DMS53 (cell line): ENCODE measurements at regions not wholly inside any gene's neighbourhood (a gene's known extent, or its start where the extent isn't known, plus 50 kb on each side); places are given as distances from the start of the nearest gene placed in this dataset.

Experiments
- DNase-seq: peaks from one replicate; lab custom pipeline; 2025; lab: John Stamatoyannopoulos, UW

- DNase-seq, result peak; percentile 31
Measured at GRCh38 chr17:77885678-77886386, 72.7 kb upstream of the TNRC6C start.

GRCh38 chr17:77886387-77886728 is 72.1 kb upstream of the TNRC6C start:
- DNase-seq, result peak; percentile 31

- DNase-seq, result no peak
Measured at GRCh38 chr17:77887110-77887463, 71.4 kb upstream of the TNRC6C start.

GRCh38 chr17:77887464-77888241 is 70.8 kb upstream of the TNRC6C start:
- DNase-seq, result peak; percentile 30

GRCh38 chr17:77888242-77889134 is 70.0 kb upstream of the TNRC6C start:
- DNase-seq, result no peak

GRCh38 chr17:77889135-77889505 is 69.4 kb upstream of the TNRC6C start:
- DNase-seq, result no peak

DNA sequence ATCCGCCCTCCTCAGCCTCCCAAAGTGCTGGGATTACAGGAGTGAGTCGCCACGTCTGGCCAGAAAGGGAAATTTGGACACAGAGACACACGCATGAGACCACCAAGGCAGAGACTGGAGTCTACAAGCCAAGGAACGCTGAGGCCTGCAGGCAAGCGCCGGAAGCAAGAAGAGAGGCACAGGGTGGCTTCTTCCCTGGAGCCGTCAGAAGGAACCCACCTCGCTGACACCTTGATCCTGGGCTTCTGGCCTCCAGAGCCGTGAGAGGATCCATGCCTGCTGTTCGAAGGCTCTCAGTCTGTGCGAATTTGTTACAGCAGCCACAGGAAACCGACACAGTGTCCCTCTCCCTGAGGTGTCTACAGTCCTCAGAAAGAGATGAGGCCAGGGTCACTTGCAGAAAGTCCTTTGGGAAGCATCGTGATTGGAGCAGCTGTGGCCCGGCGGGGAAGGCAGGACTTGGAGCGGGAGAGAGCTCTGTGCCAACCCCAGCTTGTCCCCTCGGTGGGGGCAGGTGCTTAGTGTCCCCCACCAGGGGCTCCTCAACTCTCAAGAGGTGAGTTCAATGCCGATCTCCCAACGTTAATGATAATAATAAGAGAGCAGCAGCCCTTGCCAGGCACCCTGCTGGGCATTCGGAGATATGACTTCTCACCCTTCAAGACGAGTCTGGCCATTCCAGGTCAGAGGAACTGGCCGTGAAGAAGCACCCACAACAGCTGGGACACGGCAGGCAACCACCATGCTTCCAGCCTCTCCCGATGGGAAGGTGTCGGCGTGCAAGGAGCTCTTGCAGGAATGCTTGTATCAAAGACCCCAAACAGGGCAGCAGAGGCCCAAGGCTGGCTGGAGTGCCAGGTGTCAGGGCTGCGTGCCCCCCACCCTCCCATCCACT is 68.4 kb upstream of the TNRC6C start:
- no peak for DNase-seq

GRCh38 chr17:77890771-77891170 is 67.7 kb upstream of the TNRC6C start:
- no peak for DNase-seq

GRCh38 chr17:77891602-77892001 is 66.9 kb upstream of the TNRC6C start:
- DNase-seq, result no peak

- no peak for DNase-seq
Measured at GRCh38 chr17:77892031-77892430, 66.5 kb upstream of the TNRC6C start.

GRCh38 chr17:77892469-77893143 is 65.9 kb upstream of the TNRC6C start:
- no peak for DNase-seq

DNA sequence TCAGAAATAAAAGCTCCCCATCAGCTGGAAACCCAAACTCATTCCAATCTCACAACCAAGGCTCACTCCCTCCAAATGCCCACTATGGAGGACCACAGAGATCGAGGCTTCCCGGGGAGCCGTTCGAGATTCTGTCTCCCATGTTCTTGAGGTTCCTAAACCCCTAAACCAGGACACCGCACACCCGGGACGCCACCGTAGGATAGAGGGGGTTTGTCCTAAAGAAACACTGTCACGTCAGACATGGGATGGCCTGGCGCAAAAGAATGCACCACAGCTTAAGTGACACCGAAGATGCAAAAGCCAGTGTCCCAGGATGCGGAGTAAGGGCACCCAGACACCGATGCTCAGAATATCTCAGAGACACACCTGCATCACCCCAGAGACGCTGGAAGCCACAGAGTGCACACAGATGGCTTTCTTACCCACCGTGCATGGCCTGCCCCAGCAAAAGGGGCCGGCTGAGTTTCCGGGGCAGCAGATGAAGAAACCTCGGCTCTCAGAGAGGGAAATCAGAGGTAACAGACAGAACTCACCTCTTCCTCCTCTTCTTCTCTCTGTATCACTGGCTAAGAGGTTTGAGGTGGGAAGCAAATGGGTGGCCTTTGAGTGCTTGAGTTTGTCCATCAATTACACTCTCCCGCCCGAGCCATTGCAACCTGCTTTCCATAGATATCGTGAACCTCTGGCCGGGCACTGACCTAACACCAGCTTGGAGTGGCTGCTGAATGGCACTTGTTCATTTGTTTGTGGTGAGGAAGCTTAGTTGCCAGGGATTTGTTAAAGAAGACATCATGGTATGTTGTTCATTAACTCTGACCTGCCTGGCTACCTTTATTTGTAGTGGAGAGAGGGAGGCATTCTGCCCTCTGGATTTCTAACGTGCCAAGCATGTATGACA is 65.1 kb upstream of the TNRC6C start:
- no peak for DNase-seq

GRCh38 chr17:77894126-77894956 is 64.2 kb upstream of the TNRC6C start:
- no peak for DNase-seq

DNA sequence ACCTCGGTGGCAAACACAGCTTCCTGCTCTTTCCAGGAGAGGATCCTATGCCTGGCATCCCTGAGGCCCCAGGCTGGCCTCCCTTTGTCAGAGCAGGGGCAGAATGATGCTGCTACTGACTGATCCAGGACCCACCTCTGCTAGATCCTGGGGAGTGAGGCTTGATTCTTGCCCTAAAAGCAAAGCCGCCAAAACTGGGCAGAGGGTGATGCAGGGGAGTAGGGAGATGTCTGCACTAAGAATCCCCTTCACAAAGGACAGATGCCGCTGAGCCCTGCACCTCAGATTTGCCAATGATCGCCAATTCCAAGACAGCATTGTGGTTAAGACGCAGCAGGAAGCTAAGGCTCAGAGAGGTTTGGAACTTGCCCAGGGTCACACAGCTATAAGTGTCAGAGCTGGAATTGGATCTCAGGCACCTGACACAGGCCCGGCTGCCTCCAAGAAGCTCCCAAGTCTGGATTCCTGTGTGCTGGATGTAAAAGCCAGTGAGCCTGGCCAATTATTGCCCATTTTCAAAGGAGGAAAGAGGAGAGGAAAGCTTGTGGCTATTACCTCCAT is 60.7 kb upstream of the TNRC6C start:
- DNase-seq, result no peak

DNA sequence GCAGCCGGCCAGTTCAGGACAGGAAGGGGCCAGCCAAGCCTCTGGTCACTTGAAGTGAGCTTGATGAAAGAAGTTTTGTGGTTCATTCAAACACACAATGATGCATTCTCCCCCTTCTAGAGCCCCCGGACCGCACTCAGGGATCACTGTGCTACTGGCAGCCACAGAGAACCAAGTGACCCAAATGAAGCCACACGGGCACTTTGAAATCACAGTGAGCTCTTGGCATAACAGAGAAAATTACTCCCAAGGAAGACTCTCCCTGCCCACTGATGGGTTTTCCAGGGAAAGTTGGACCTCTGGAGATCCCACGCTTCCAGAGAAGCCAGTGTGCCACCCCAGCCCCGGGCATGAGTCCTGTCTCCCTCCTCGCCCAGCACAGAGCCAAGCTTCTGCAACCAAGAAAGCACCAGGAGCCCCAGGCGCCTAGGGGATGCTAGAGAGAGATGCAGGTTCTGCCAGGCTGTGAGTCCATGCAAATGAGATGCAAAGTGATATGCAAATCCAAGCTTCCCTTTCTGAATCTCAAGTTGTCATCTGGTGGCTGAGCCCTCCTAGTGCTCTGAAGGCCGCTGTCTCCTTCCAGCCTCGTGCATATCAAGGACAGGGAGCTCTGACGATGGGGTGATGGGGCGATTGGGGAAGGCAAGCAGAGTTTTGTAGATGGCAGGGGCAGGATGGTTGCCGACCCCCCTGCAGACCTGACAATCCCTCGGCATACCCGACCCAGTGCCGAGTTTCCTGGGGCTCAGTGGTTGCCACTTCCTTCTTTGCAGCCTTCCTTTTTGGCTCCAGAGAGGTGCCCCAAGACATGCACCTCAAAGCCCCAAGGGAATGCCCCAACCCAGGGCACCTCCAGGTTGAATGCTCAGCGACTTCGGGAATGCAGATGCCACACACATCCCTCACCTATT is 59.7 kb upstream of the TNRC6C start:
- no peak for DNase-seq

DNA sequence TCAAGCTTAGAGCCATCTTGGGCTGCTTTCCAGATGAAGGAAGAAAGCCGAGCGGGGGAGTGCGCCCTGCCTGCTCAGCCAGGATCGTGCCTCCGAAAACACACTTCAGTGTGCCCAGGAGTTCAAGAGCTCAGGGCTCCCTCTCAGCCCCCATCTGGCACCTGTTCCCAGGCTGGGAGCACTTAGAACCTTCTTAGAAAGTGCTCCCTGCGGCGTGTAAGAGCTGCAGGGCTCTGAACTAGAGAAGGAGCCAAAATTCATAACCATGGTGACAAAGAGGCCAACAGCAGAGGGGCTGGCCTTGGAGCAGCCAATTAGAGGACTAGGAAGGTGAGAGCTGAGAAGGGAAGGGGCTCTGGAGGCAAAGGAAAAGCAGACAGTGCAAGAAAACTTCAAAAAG is 59.0 kb upstream of the TNRC6C start:
- DNase-seq, result no peak

GRCh38 chr17:77901481-77901880 is 57.0 kb upstream of the TNRC6C start:
- DNase-seq, result no peak

DNA sequence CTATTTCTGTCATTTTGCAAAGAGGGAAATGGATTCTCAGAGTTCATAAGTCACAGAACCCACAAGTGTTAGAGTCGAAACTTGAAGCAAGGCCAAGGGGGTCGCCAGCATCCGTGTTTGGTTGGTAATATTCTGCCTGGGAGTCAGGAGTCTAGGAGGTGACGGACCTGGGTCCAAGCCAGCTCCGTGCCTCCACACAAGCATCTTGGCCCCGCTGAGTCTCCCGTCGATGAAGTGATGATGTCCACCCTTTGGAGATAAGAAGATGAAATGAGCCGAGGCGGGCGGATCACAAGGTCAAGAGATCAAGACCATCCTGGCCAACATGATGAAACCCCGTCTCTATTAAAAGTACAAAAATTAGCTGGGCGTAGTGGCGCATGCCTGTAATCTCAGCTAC is 53.2 kb upstream of the TNRC6C start:
- no peak for DNase-seq
